HG03457 (cell line): ENCODE measurements at regions not wholly inside any gene's neighbourhood (a gene's known extent, or its start where the extent isn't known, plus 50 kb on each side); places are given as distances from the start of the nearest gene placed in this dataset.

Experiments
- ATAC-seq: cut with Tn5 transposase; IDR thresholded peaks from one replicate; pipeline ENCODE4 v1.9.1; 2021; ENCODE audit warnings: moderate number of reproducible peaks; ENCODE audit not compliant: unreplicated experiment

- ATAC-seq = no peak
Measured at GRCh38 chr13:44627441-44627840, 51.3 kb upstream of the TSC22D1 start.

DNA sequence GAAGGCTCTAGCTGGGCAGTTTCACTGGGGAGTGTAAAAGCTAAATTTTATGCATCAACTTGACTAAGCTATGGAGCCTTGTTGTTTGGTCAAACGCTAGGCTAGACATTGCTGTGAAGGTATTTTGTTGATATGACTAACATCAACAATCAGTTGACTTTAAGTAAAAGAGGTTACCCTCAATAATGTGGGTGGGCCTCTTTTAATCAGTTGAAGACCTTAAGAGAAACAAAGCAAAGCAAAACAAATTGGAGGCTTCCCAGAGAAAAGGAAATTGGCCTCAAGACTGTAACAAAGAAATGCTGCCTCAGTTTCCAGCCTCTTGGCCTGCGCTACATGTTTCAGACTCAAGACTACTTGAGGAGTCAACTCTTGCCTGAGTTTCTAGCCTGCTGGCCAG, 50.0 kb upstream of the TSC22D1 start:
- no peak for ATAC-seq
